Spleen (tissue), 11 donors: ENCODE measurements at regions not wholly inside any gene's neighbourhood (a gene's known extent, or its start where the extent isn't known, plus 50 kb on each side); places are given as distances from the start of the nearest gene placed in this dataset.

ENCODE experiments used
- DNase-seq: peaks from one replicate; pipeline ENCODE4 v3.0.0-alpha.2; 2020
- H3K27ac ChIP-seq, 8 donors: fragments of 200-600 bp; sonication (generic) in 7 of 8; 1 replicate in 4 of 8; 2 replicates in 4 of 8; pipeline versions ENCODE4 v1.5.0 to v1.8.0; 2016 to 2021; ENCODE audit warnings: inconsistent platforms in 4 of 8, mild to moderate bottlenecking in 4 of 8, moderate library complexity in 1 of 8
- H3K27me3 ChIP-seq, 7 donors: fragments of 200-600 bp; sonication (generic) in 6 of 7; replicated peaks in 1 of 7; 1 replicate in 4 of 7; 2 replicates in 3 of 7; pipeline versions ENCODE4 v1.5.0 to v1.8.0; 2016 to 2021; ENCODE audit warnings: inconsistent platforms in 3 of 7, mild to moderate bottlenecking in 1 of 7
- H3K36me3 ChIP-seq, 6 donors: fragments of 200-600 bp; sonication (generic) in 5 of 6; 1 replicate in 4 of 6; 2 replicates in 2 of 6; pipeline versions ENCODE4 v1.5.0 to v1.8.0; 2016 to 2021; ENCODE audit warnings: inconsistent platforms in 2 of 6
- H3K4me1 ChIP-seq, 6 donors: fragments of 200-600 bp; sonication (generic) in 5 of 6; 1 replicate in 3 of 6; 2 replicates in 3 of 6; pipeline versions ENCODE4 v1.5.0 to v1.8.0; 2016 to 2021; ENCODE audit warnings: inconsistent platforms in 3 of 6
- H3K4me3 ChIP-seq, 8 donors: fragments of 200-600 bp; sonication (generic) in 7 of 8; 1 replicate in 4 of 8; 2 replicates in 4 of 8; pipeline versions ENCODE4 v1.5.0 to v1.8.0; 2016 to 2021; ENCODE audit warnings: inconsistent platforms in 4 of 8, mild to moderate bottlenecking in 4 of 8, moderate library complexity in 2 of 8
- H3K9me3 ChIP-seq, 8 donors: fragments of 200-600 bp; sonication (generic) in 7 of 8; 1 replicate in 4 of 8; 2 replicates in 4 of 8; pipeline versions ENCODE4 v1.5.0 to v1.8.0; 2016 to 2021; ENCODE audit warnings: inconsistent platforms in 4 of 8
- CTCF ChIP-seq, 11 experiments: fragments of 200-600 bp in 7 of 11; fragments of 450-650 bp in 4 of 11; sonication (generic) in 4 of 11; IDR thresholded peaks in 8 of 11; conservative IDR thresholded peaks in 3 of 11; 1 replicate in 7 of 11; 2 replicates in 4 of 11; pipeline versions ENCODE4 v1.4.0 to v1.8.0; 2016 to 2021; ENCODE audit warnings: antibody characterized with exemption in 11 of 11, inconsistent platforms in 4 of 11, mild to moderate bottlenecking in 1 of 11
- POLR2A ChIP-seq, 3 donors: fragments of 450-650 bp; IDR thresholded peaks; one replicate each; pipeline ENCODE4 v1.5.1; 2017; ENCODE audit warnings: antibody characterized with exemption in 3 of 3, mild to moderate bottlenecking in 1 of 3
- POLR2AphosphoS5 ChIP-seq, 3 donors: sonication (generic); formaldehyde crosslinking; IDR thresholded peaks; one replicate each; pipeline ENCODE4 v1.5.1; 2017; ENCODE audit warnings: antibody characterized with exemption in 3 of 3
- WGBS, 5 donors: extraction: QIAGEN DNeasy Blood & Tissue Kit in 3 of 5; methylation state at CpG; one replicate each; pipeline versions ENCODE4 v1.1.5 to v1.1.7; 2013 to 2018; 5-methylcytosine and 5-hydroxymethylcytosine counted together
- intact Hi-C: fragments of 100-400 bp; cut with DNase I; formaldehyde crosslinking; loops from one replicate; pipeline ENCODE4 v1.15.0; 2023; ENCODE audit warnings: low total_unique reads
- donor health status: healthy with polysubstance abuse.
- donor health status: DM: no; HTN: no; CAD: no; lungs with moderate emphysema.
- donor health status: DM: no; HTN: no; CAD: no.
- donor health status: Bipolar disorder and iron deficiency.
- donor health status: healthy.
- donor health status: DM: no; HTN: no; CAD: no.
- donor health status: DM: yes; HTN: yes; CAD: no.

- Histone ChIP-seq H3K27ac (no peak overlapping the region), H3K36me3 (no peaks in the 10 kb centered on the region), H3K9me3 (peaks cover 0 to 3% (median 0%) of the 10 kb centered on the region in 8 donors), H3K27me3 (no peaks in the 10 kb centered on the region), H3K4me3 (no peak overlapping the region), H3K4me1 (no peaks in the 10 kb centered on the region)
- TF ChIP-seq POLR2A (IDR thresholded peaks at IDR 0.05), result no peak
- no peak for TF ChIP-seq CTCF (IDR thresholded peaks at IDR 0.05 in 8 of 11, conservative IDR thresholded peaks at IDR 0.05 in 3 of 11)
- no peak for TF ChIP-seq POLR2AphosphoS5 (IDR thresholded peaks at IDR 0.05)
- DNase-seq, result no peak
- intact Hi-C loops, result no loop called here
- WGBS, 5 donors, result 69 to 100% (median 86%) methylated on average over 1 of the region's 1 CpG
Observed at GRCh38 chr21:27156666-27157065, 189.8 kb upstream of the ADAMTS5 start.

DNA sequence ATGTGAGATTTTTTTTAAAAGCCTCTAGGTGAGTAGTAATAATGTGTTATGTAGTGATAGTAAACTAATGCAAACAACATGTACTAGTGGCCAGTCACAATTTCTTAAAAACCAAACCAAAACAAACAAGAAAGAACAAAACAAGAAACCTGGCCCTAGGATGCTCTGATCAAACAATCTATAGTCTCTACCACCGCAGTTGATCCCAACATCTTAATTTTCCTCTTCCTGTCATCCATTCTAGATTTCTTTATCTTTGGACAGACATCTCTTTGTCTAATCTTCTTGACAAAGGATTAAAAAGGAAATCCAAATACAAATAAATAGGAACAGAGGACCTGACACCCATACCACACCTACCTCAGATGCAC, 188.2 kb upstream of the ADAMTS5 start:
- Histone ChIP-seq H3K27ac (no peak overlapping the region), H3K36me3 (no peaks in the 10 kb centered on the region), H3K27me3 (no peaks in the 10 kb centered on the region), H3K9me3 (no peaks in the 10 kb centered on the region), H3K4me3 (no peak overlapping the region), H3K4me1 (no peaks in the 10 kb centered on the region)
- 85 to 94% (median 87%) methylated on average over 1 of the region's 1 CpG for WGBS, 5 donors
- intact Hi-C loops, result no loop called here
- TF ChIP-seq POLR2AphosphoS5 (IDR thresholded peaks at IDR 0.05), result no peak
- TF ChIP-seq POLR2A (IDR thresholded peaks at IDR 0.05), result no peak
- no peak for TF ChIP-seq CTCF (IDR thresholded peaks at IDR 0.05 in 8 of 11, conservative IDR thresholded peaks at IDR 0.05 in 3 of 11)
- DNase-seq, result no peak

DNA sequence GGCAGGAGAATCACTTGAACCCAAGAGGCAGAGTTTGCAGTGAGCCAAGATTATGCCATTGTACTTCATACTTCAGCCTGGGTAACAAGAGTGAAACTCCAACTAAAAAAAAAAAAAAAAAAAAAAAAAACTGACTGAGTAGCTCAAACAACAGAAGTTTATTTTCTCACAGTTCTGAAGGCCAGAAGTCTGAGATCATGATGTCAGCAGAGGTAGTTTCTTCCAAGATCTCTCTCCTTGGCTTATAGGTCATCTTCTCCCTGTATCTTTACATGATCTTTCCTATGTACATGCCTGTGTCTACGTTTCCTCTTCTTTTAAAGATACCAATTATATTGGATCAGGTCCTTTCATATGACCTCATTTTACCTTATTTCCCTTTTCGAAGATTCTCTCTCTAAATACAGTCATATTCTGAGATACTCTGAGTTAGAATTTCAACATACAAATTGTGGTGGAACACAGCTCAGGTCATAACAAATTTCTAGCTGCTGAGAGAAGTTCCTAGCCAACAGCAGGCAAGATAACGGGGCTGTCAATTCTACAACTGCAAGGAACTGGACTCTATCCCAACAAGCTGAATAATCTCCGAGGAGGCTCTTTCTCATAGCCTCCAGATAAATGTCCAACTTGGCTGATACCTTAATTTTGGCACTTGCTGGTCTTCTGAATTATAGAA, 187.7 kb upstream of the ADAMTS5 start:
- no peak for DNase-seq
- intact Hi-C loops, result no loop called here
- H3K9me3 ChIP-seq, result no peaks in the 10 kb centered on the region
- H3K4me1 ChIP-seq, result no peaks in the 10 kb centered on the region
- no peak overlapping the region for H3K27ac ChIP-seq
- no peak for TF ChIP-seq CTCF (IDR thresholded peaks at IDR 0.05 in 8 of 11, conservative IDR thresholded peaks at IDR 0.05 in 3 of 11)
- no peak for TF ChIP-seq POLR2AphosphoS5 (IDR thresholded peaks at IDR 0.05)
- TF ChIP-seq POLR2A (IDR thresholded peaks at IDR 0.05), result no peak
- WGBS, 5 donors, result 67 to 86% (median 79%) methylated on average over 4 of the region's 4 CpGs
- H3K27me3 ChIP-seq, result no peaks in the 10 kb centered on the region
- no peak overlapping the region for H3K4me3 ChIP-seq
- H3K36me3 ChIP-seq, result no peaks in the 10 kb centered on the region

DNA sequence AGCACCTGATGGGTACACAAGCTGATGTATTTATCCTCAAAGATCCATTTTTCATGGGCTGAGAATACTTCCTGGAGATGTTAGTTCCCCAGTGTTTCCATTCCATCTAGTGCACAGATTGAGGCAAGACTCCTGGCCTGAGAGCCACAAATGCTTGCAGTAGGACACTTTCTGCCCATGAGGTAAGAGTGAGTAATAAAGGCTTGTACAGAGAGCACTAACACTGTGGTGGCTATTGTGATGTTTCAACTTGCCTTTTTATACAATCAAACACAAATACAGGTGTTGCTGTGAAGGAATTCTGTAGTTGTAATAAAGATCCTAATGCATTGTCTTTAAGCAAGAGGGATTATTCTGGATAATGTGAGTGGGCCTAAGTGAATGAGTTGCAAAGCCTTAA, 186.1 kb upstream of the ADAMTS5 start:
- no peaks in the 10 kb centered on the region for H3K4me1 ChIP-seq
- no peak overlapping the region for H3K27ac ChIP-seq
- no peaks in the 10 kb centered on the region for H3K36me3 ChIP-seq
- intact Hi-C loops, result no loop called here
- DNase-seq, result no peak
- no peaks in the 10 kb centered on the region for H3K27me3 ChIP-seq
- peaks cover 0 to 12% (median 5%) of the 10 kb centered on the region in 8 donors for H3K9me3 ChIP-seq
- no peak for TF ChIP-seq CTCF (IDR thresholded peaks at IDR 0.05 in 8 of 11, conservative IDR thresholded peaks at IDR 0.05 in 3 of 11)
- TF ChIP-seq POLR2A (IDR thresholded peaks at IDR 0.05), result no peak
- no peak for TF ChIP-seq POLR2AphosphoS5 (IDR thresholded peaks at IDR 0.05)
- no peak overlapping the region for H3K4me3 ChIP-seq
